ENCODE measurements at regions not wholly inside any gene's neighbourhood (a gene's known extent, or its start where the extent isn't known, plus 50 kb on each side); places are given as distances from the start of the nearest gene placed in this dataset.

- no peak for DNase-seq (ENCODE audit: low spot score)
- no peak for ATAC-seq (ENCODE audit: low FRiP score)
- TF ChIP-seq, protein P1, sequence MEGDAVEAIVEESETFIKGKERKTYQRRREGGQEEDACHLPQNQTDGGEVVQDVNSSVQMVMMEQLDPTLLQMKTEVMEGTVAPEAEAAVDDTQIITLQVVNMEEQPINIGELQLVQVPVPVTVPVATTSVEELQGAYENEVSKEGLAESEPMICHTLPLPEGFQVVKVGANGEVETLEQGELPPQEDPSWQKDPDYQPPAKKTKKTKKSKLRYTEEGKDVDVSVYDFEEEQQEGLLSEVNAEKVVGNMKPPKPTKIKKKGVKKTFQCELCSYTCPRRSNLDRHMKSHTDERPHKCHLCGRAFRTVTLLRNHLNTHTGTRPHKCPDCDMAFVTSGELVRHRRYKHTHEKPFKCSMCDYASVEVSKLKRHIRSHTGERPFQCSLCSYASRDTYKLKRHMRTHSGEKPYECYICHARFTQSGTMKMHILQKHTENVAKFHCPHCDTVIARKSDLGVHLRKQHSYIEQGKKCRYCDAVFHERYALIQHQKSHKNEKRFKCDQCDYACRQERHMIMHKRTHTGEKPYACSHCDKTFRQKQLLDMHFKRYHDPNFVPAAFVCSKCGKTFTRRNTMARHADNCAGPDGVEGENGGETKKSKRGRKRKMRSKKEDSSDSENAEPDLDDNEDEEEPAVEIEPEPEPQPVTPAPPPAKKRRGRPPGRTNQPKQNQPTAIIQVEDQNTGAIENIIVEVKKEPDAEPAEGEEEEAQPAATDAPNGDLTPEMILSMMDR (IDR thresholded peaks at IDR 0.05), result no peak
Measured at GRCh38 chr20:55406891-55407290, 598.4 kb downstream of the CBLN4 start.

- DNase-seq (ENCODE audit: low spot score) (no peak), ATAC-seq (ENCODE audit: low FRiP score) (no peak)
- TF ChIP-seq, protein P1 (IDR thresholded peaks at IDR 0.05), result no peak
Measured at GRCh38 chr20:55394592-55394991, 610.7 kb downstream of the CBLN4 start.

DNA sequence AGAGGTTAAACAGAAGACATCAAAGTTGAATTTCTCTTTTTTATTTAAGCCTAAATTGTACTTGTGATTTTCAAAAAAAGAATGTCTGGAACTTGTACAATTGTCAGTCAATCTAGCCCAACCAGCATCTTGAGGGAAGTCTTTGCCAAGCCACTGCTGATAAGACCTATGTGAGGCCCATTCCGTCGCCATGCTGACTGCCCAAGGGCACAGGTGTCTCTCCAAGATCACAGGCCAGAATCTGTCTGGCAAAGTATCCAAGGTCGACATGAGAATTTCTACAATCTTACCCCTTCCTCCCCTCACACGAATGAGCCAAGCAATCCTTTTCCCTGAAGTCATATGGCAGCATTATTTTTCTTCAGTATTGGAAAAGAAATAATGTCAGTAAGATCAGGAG is 614.5 kb downstream of the CBLN4 start:
- TF ChIP-seq, protein P1 (IDR thresholded peaks at IDR 0.05), result no peak
- DNase-seq (ENCODE audit: low spot score) (no peak), ATAC-seq (ENCODE audit: low FRiP score) (no peak)

DNA sequence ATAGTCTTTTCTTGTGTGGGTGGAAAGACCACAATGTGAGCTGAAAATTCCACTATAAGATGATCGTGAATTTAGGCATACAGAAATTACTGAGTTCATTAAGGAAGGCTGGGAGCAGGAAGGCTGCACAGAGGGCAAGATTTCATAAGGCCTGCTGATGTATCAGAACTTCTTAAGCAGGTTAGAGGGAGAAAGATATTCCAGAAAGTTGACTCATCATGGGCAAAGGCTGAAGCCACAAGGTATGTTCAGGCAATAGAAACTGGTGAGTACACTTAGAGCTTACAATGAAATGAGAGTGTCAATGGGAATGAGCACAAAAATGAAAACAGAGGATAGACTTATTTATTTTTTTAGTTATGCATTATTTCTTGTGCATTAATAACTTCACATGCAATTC is 618.6 kb downstream of the CBLN4 start:
- no peak for ATAC-seq (ENCODE audit: low FRiP score)
- TF ChIP-seq, protein P1 (IDR thresholded peaks at IDR 0.05), result no peak
- no peak for DNase-seq (ENCODE audit: low spot score)

- no peak for DNase-seq (ENCODE audit: low spot score)
- no peak for ATAC-seq (ENCODE audit: low FRiP score)
- TF ChIP-seq, protein P1 (IDR thresholded peaks at IDR 0.05), result no peak
Measured at GRCh38 chr20:55375920-55376319, 629.4 kb downstream of the CBLN4 start.

- ATAC-seq (ENCODE audit: low FRiP score) (no peak), DNase-seq (ENCODE audit: low spot score) (no peak)
- TF ChIP-seq, protein P1 (IDR thresholded peaks at IDR 0.05), result no peak
Measured at GRCh38 chr20:55365745-55366144, 639.6 kb downstream of the CBLN4 start.

GRCh38 chr20:55360895-55361294 is 644.4 kb downstream of the CBLN4 start:
- no peak for DNase-seq (ENCODE audit: low spot score)
- TF ChIP-seq, protein P1 (IDR thresholded peaks at IDR 0.05), result no peak
- ATAC-seq (ENCODE audit: low FRiP score), result no peak

Data from omental fat pad (tissue), 3 donors.